ENCODE measurements at regions not wholly inside any gene's neighbourhood (a gene's known extent, or its start where the extent isn't known, plus 50 kb on each side); places are given as distances from the start of the nearest gene placed in this dataset.
"Not testable (repeated sequence)": the region's sequence is repeated elsewhere in the genome, so short reads cannot be mapped to it uniquely, and the experiment has no call there.

DNA sequence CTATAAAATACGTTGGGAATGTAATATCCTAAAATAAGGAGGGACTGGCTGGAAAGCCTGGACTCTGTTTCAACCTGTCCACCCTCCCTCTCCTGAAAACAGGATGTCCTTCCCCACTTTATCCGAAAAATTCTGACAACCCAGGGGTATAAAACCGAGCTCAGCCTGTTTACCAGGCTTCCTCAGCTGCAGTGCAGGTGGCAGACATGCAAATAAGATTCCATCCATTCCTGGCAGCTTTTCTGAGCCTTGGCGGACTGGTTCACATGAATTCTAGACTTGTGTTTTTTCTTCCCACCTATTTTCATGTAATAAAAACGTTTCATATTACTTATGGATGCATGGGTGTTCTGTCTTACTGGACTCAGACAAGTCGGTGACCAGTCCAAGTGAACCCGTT is 479.3 kb downstream of the KCNJ18 start:
- intact Hi-C loops (cut with DNase I), result no loop called here
- TF ChIP-seq, protein P1, sequence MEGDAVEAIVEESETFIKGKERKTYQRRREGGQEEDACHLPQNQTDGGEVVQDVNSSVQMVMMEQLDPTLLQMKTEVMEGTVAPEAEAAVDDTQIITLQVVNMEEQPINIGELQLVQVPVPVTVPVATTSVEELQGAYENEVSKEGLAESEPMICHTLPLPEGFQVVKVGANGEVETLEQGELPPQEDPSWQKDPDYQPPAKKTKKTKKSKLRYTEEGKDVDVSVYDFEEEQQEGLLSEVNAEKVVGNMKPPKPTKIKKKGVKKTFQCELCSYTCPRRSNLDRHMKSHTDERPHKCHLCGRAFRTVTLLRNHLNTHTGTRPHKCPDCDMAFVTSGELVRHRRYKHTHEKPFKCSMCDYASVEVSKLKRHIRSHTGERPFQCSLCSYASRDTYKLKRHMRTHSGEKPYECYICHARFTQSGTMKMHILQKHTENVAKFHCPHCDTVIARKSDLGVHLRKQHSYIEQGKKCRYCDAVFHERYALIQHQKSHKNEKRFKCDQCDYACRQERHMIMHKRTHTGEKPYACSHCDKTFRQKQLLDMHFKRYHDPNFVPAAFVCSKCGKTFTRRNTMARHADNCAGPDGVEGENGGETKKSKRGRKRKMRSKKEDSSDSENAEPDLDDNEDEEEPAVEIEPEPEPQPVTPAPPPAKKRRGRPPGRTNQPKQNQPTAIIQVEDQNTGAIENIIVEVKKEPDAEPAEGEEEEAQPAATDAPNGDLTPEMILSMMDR (IDR thresholded peaks at IDR 0.05), result no peak
- H3K27me3 ChIP-seq, result no peaks in the 10 kb centered on the region
- H3K27ac ChIP-seq, result no peak overlapping the region
- no peak overlapping the region for H3K4me3 ChIP-seq
- no peaks in the 10 kb centered on the region for H3K36me3 ChIP-seq
- no peaks in the 10 kb centered on the region for H3K4me1 ChIP-seq
- no peak for ATAC-seq
- H3K9me3 ChIP-seq, result no peaks in the 10 kb centered on the region
- no peak for DNase-seq

DNA sequence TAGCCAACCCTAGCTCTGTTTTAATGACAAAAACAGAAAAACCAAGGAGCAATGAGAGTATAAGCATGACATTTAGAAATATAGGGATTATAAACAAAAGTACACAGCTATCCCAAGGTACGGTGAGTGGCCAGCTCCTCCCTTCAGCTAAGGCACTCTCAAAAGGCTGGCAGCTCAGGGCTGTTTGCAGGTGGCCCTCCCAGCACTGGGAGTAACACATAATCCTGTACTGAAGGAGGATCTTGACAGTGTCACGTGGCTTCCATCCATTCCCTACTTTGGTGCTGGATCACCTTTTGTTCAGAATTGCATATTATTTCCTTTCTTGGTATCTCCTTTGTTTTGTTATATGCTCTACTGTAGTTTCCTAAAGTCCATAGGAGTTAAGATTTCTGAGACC is 500.8 kb downstream of the KCNJ18 start:
- peak; percentile 11 for DNase-seq
- ATAC-seq, result no peak
- no peak overlapping the region for H3K27ac ChIP-seq
- no peaks in the 10 kb centered on the region for H3K4me1 ChIP-seq
- H3K4me3 ChIP-seq, result no peak overlapping the region
- intact Hi-C loops (cut with DNase I), result no loop called here
- H3K27me3 ChIP-seq, result no peaks in the 10 kb centered on the region
- no peaks in the 10 kb centered on the region for H3K9me3 ChIP-seq
- TF ChIP-seq, protein P1 (IDR thresholded peaks at IDR 0.05), result no peak
- H3K36me3 ChIP-seq, result no peaks in the 10 kb centered on the region

- intact Hi-C loops (cut with DNase I), result not testable (repeated sequence)
These were observed 507.9 kb downstream of the KCNJ18 start for GRCh38 chr17:22200187-22200586.

GRCh38 chr17:22202702-22203101 is 510.4 kb downstream of the KCNJ18 start:
- intact Hi-C loops (cut with DNase I), result no loop called here
- DNase-seq (peak; percentile 26), ATAC-seq (no peak)
- no peaks in the 10 kb centered on the region for H3K27me3 ChIP-seq
- H3K27ac ChIP-seq, result no peak overlapping the region
- TF ChIP-seq, protein P1 (IDR thresholded peaks at IDR 0.05), result no peak
- H3K36me3 ChIP-seq, result no peaks in the 10 kb centered on the region
- no peaks in the 10 kb centered on the region for H3K9me3 ChIP-seq
- no peaks in the 10 kb centered on the region for H3K4me1 ChIP-seq
- no peak overlapping the region for H3K4me3 ChIP-seq

More at GRCh38 chr17:22200187-22200586, 507.9 kb downstream of the KCNJ18 start:
- not testable (repeated sequence) for H3K27me3 ChIP-seq, H3K27ac ChIP-seq, H3K4me3 ChIP-seq, DNase-seq, H3K36me3 ChIP-seq, H3K4me1 ChIP-seq, H3K9me3 ChIP-seq, ATAC-seq

DNA sequence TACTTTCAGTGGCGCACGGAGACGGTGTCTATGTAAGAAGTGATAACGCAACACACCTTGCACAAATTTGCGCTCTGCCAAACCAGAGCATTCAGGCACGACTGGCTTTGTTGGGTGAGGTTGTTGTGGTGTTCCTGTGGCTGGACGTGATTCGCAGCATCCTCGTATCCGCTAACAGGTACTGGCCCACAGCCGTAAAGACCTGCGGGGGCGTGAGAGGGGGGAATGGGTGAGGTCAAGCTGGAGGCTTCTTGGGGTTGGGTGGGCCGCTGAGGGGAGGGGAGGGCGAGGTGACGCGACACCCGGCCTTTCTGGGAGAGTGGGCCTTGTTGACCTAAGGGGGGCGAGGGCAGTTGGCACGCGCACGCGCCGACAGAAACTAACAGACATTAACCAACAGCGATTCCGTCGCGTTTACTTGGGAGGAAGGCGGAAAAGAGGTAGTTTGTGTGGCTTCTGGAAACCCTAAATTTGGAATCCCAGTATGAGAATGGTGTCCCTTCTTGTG is 510.9 kb downstream of the KCNJ18 start:
- no peaks in the 10 kb centered on the region for H3K27me3 ChIP-seq
- no peak overlapping the region for H3K4me3 ChIP-seq
- no peak overlapping the region for H3K27ac ChIP-seq
- intact Hi-C loops (cut with DNase I), result no loop called here
- DNase-seq (peak; percentile 48), ATAC-seq (no peak)
- no peaks in the 10 kb centered on the region for H3K4me1 ChIP-seq
- TF ChIP-seq, protein P1 (IDR thresholded peaks at IDR 0.05), result no peak
- no peaks in the 10 kb centered on the region for H3K9me3 ChIP-seq
- no peaks in the 10 kb centered on the region for H3K36me3 ChIP-seq

DNA sequence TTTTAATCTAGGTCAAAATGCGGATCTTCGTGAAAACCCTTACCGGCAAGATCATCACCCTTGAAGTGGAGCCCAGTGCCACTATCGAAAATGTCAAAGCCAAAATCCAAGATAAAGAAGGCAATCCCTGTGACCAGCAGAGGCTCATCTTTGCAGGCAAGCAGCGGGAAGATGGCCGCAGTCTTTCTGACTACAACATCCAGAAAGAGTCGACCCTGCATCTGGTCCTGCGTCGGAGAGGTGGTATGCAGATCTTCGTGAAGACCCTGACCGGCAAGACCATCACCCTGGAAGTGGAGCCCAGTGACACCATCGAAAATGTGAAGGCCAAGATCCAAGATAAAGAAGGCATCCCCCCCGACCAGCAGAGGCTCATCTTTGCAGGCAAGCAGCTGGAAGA is 511.8 kb downstream of the KCNJ18 start:
- intact Hi-C loops (cut with DNase I); H3K4me3 ChIP-seq; H3K9me3 ChIP-seq; H3K27me3 ChIP-seq; H3K36me3 ChIP-seq; H3K4me1 ChIP-seq; H3K27ac ChIP-seq; ATAC-seq: not testable (repeated sequence)
- peak; percentile 6 for DNase-seq

- ATAC-seq, result not testable (repeated sequence)
These were observed 517.9 kb downstream of the KCNJ18 start for GRCh38 chr17:22210212-22210611.

GRCh38 chr17:22213169-22213568 is 520.8 kb downstream of the KCNJ18 start:
- intact Hi-C loops (cut with DNase I); DNase-seq; H3K9me3 ChIP-seq; H3K27me3 ChIP-seq; ATAC-seq; H3K4me1 ChIP-seq; H3K4me3 ChIP-seq; H3K36me3 ChIP-seq; H3K27ac ChIP-seq: not testable (repeated sequence)

More at GRCh38 chr17:22210212-22210611, 517.9 kb downstream of the KCNJ18 start:
- H3K4me1 ChIP-seq; H3K4me3 ChIP-seq; H3K27ac ChIP-seq; H3K36me3 ChIP-seq; intact Hi-C loops (cut with DNase I); H3K27me3 ChIP-seq; H3K9me3 ChIP-seq: not testable (repeated sequence)
- DNase-seq, result peak; percentile 19

All from upper lobe of right lung (tissue), 1 donor.